Neural progenitor cell (in vitro differentiated cells): ENCODE measurements at regions not wholly inside any gene's neighbourhood (a gene's known extent, or its start where the extent isn't known, plus 50 kb on each side); places are given as distances from the start of the nearest gene placed in this dataset.

Experiments
- DNase-seq: peaks from one replicate; pipeline ENCODE4 v3.0.0-alpha.2; 2016; ENCODE audit warnings: low spot score
- H2AFZ ChIP-seq: fragments of 200-600 bp; sonication (generic); replicated peaks from 2 replicates; pipeline ENCODE4 v1.6.1; 2016; ENCODE audit warnings: antibody characterized with exemption
- H3F3A ChIP-seq: fragments of 200-600 bp; sonication (generic); 2 replicates; pipeline ENCODE4 v1.6.1; 2016; ENCODE audit warnings: antibody characterized with exemption, low read depth
- H3K27ac ChIP-seq: fragments of 200-600 bp; sonication (generic); 2 replicates; pipeline ENCODE4 v1.5.1; 2016; ENCODE audit warnings: mild to moderate bottlenecking
- H3K27me3 ChIP-seq: fragments of 200-600 bp; sonication (generic); 2 replicates; pipeline ENCODE4 v1.6.1; 2016; ENCODE audit warnings: mild to moderate bottlenecking, moderate library complexity
- H3K36me3 ChIP-seq: fragments of 200-600 bp; sonication (generic); 2 replicates; pipeline ENCODE4 v1.5.1; 2016
- H3K4me1 ChIP-seq: fragments of 200-600 bp; sonication (generic); 2 replicates; pipeline ENCODE4 v1.6.1; 2016; ENCODE audit warnings: mixed run types
- H3K4me2 ChIP-seq: fragments of 200-600 bp; sonication (generic); 2 replicates; pipeline ENCODE4 v1.6.1; 2016
- H3K4me3 ChIP-seq: fragments of 200-600 bp; sonication (generic); 2 replicates; pipeline ENCODE4 v1.5.1; 2016
- H3K79me2 ChIP-seq: fragments of 200-600 bp; sonication (generic); 2 replicates; pipeline ENCODE4 v1.6.1; 2016; ENCODE audit warnings: low read depth
- H3K9ac ChIP-seq: fragments of 200-600 bp; sonication (generic); 2 replicates; pipeline ENCODE4 v1.6.1; 2016
- H3K9me3 ChIP-seq: fragments of 200-600 bp; sonication (generic); 2 replicates; pipeline ENCODE4 v1.5.1; 2016; ENCODE audit warnings: low read depth
- H4K20me1 ChIP-seq: fragments of 200-600 bp; sonication (generic); 2 replicates; pipeline ENCODE4 v1.6.1; 2016; ENCODE audit warnings: low read depth
- H3K27ac Mint-ChIP-seq: 3 replicates; pipeline ENCODE4 v1.8.0; 2021; ENCODE audit warnings: mixed read lengths
- H3K27me3 Mint-ChIP-seq: 2 replicates; pipeline ENCODE4 v1.8.0; 2022; ENCODE audit warnings: low read depth, mild to moderate bottlenecking, inconsistent platforms, moderate library complexity, mixed read lengths; ENCODE audit not compliant: insufficient read depth
- H3K36me3 Mint-ChIP-seq: 3 replicates; pipeline ENCODE4 v1.8.0; 2021; ENCODE audit warnings: mixed read lengths
- H3K4me1 Mint-ChIP-seq: 3 replicates; pipeline ENCODE4 v1.8.0; 2021; ENCODE audit warnings: mixed read lengths
- H3K4me3 Mint-ChIP-seq: 3 replicates; pipeline ENCODE4 v1.8.0; 2021; ENCODE audit warnings: mild to moderate bottlenecking, moderate library complexity, mixed read lengths
- H3K9me3 Mint-ChIP-seq: 3 replicates; pipeline ENCODE4 v1.8.0; 2020; ENCODE audit warnings: mixed read lengths
- CTCF ChIP-seq: fragments of 200-600 bp; sonication (generic); IDR thresholded peaks from 2 replicates; pipeline ENCODE4 v1.5.1; 2017; ENCODE audit warnings: antibody characterized with exemption, mild to moderate bottlenecking
- EZH2 ChIP-seq: fragments of 200-600 bp; sonication (generic); IDR thresholded peaks from 2 replicates; pipeline ENCODE4 v1.6.1; 2017; ENCODE audit warnings: antibody characterized with exemption, mild to moderate bottlenecking, moderate library complexity
- EZH2phosphoT487 ChIP-seq: fragments of 200-600 bp; sonication (generic); IDR thresholded peaks from 2 replicates; pipeline ENCODE4 v1.6.1; 2017; ENCODE audit warnings: antibody characterized with exemption

DNA sequence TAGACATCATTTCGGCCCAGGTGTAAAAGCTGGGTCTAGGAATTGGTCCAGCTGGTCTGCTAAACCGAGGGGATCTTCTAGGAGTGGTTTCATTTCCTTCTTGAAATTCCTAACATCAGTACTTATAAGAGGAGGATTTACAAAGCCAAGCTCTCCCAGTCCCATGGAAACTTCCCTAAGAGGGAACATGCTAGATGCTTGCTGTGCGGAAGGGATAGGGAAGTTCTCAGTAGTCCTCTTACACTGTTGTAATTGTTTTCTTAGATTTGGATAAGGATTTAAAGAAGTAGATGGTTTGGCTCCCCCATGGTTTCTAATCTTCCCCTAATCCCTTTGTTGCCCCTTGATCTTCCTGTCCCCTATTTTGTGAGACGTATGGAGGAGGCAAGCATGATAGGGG is 89.7 kb upstream of the XCR1 start:
- Histone ChIP-seq H3K4me3 (no peak overlapping the region), H3K36me3 (no peaks in the 10 kb centered on the region), H4K20me1 (no peaks in the 10 kb centered on the region), H3K9ac (no peak overlapping the region), H3K4me2 (peak overlapping the region; percentile 11), H3K27ac (no peak overlapping the region), H3F3A (no peaks in the 10 kb centered on the region), H2AFZ (no peak overlapping the region), H3K9me3 (no peaks in the 10 kb centered on the region), H3K79me2 (no peaks in the 10 kb centered on the region), H3K27me3 (no peaks in the 10 kb centered on the region), H3K4me1 (peaks cover 21% of the 10 kb centered on the region)
- H3K27me3 Mint-ChIP-seq = peaks cover 2% of the 10 kb centered on the region
- no peaks in the 10 kb centered on the region for H3K4me1 Mint-ChIP-seq
- no peak overlapping the region for H3K27ac Mint-ChIP-seq
- H3K4me3 Mint-ChIP-seq = no peak overlapping the region
- no peaks in the 10 kb centered on the region for H3K9me3 Mint-ChIP-seq
- TF ChIP-seq CTCF (no peak), EZH2phosphoT487 (no peak), EZH2 (no peak)
- H3K36me3 Mint-ChIP-seq = no peaks in the 10 kb centered on the region
- DNase-seq = peak; percentile 6

DNA sequence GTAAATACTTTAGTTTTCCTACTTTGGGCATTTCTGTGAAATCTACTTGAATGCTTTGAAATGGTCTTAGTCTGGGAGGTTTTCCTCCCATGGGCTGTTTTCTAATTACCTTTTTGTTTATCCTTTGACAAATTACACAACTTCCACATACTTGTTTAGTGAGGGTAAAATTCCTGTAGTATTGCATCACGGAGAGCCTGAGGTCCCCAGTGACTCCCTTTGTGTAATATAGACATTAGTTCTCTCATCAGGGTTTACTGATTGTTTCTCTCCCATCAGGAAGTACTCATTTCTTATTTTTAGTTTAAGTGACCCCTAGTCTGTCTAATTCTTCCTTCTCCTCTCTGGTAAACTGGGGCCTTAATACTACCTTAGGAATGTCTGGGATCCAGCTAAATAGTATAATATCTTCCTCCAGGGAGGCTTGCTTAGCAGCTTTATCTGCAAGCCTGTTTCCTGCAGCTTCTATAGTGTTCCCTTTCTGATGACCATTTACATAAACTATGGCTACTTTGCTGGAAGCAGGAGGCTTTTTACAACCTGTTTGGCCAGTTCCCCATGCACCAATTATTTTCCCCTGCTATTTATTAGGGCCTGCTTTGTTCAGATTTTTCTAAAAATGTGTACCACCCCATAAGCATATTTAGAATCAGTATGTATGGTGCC is 87.2 kb upstream of the XCR1 start:
- H3K4me3 Mint-ChIP-seq = no peak overlapping the region
- H3K4me2 ChIP-seq = no peak overlapping the region
- H3K9ac ChIP-seq = no peak overlapping the region
- no peak overlapping the region for H2AFZ ChIP-seq
- DNase-seq = no peak
- H3F3A ChIP-seq = no peaks in the 10 kb centered on the region
- H3K27ac ChIP-seq = no peak overlapping the region
- H3K36me3 Mint-ChIP-seq = no peaks in the 10 kb centered on the region
- H3K27me3 Mint-ChIP-seq = no peaks in the 10 kb centered on the region
- no peaks in the 10 kb centered on the region for H3K27me3 ChIP-seq
- no peaks in the 10 kb centered on the region for H3K4me1 Mint-ChIP-seq
- TF ChIP-seq EZH2 = no peak
- no peak for TF ChIP-seq CTCF
- no peak for TF ChIP-seq EZH2phosphoT487
- H3K27ac Mint-ChIP-seq = no peak overlapping the region
- peaks cover 21% of the 10 kb centered on the region for H3K4me1 ChIP-seq
- H3K9me3 ChIP-seq = no peaks in the 10 kb centered on the region
- no peaks in the 10 kb centered on the region for H3K79me2 ChIP-seq
- H3K4me3 ChIP-seq = no peak overlapping the region
- no peaks in the 10 kb centered on the region for H4K20me1 ChIP-seq
- no peaks in the 10 kb centered on the region for H3K9me3 Mint-ChIP-seq
- no peaks in the 10 kb centered on the region for H3K36me3 ChIP-seq

GRCh38 chr3:46113608-46114007 is 86.3 kb upstream of the XCR1 start:
- H3K27me3 Mint-ChIP-seq = no peaks in the 10 kb centered on the region
- H3K4me1 Mint-ChIP-seq = no peaks in the 10 kb centered on the region
- no peaks in the 10 kb centered on the region for H3K9me3 Mint-ChIP-seq
- H3K4me3 ChIP-seq = no peak overlapping the region
- no peaks in the 10 kb centered on the region for H3K36me3 Mint-ChIP-seq
- H3K27me3 ChIP-seq = no peaks in the 10 kb centered on the region
- H3K36me3 ChIP-seq = no peaks in the 10 kb centered on the region
- no peak overlapping the region for H3K4me2 ChIP-seq
- H3K27ac ChIP-seq = no peak overlapping the region
- no peaks in the 10 kb centered on the region for H3K9me3 ChIP-seq
- no peaks in the 10 kb centered on the region for H4K20me1 ChIP-seq
- H3F3A ChIP-seq = no peaks in the 10 kb centered on the region
- H3K4me1 ChIP-seq = peaks cover 21% of the 10 kb centered on the region
- no peak overlapping the region for H2AFZ ChIP-seq
- no peak for TF ChIP-seq EZH2phosphoT487
- no peak for TF ChIP-seq EZH2
- TF ChIP-seq CTCF = no peak
- H3K79me2 ChIP-seq = no peaks in the 10 kb centered on the region
- H3K27ac Mint-ChIP-seq = no peak overlapping the region
- no peak overlapping the region for H3K4me3 Mint-ChIP-seq
- H3K9ac ChIP-seq = no peak overlapping the region
- no peak for DNase-seq
